H9 (cell line): ENCODE measurements at regions not wholly inside any gene's neighbourhood (a gene's known extent, or its start where the extent isn't known, plus 50 kb on each side); places are given as distances from the start of the nearest gene placed in this dataset.

Experiments
- DNase-seq: peaks from one replicate; pipeline ENCODE4 v3.0.0-alpha.2; 2017
- H2AFZ ChIP-seq: one replicate; pipeline ENCODE4 v1.6.1; 2013; ENCODE audit warnings: mild to moderate bottlenecking, low read length, control low read depth, moderate library complexity
- H2AK5ac ChIP-seq: 2 replicates; pipeline ENCODE4 v1.6.1; 2013; ENCODE audit warnings: low read length, control low read depth, mixed read lengths; ENCODE audit not compliant: insufficient read length
- H2BK120ac ChIP-seq: one replicate; pipeline ENCODE4 v1.6.1; 2013; ENCODE audit warnings: low read depth, mild to moderate bottlenecking, low read length, control low read depth, inconsistent platforms; ENCODE audit not compliant: poor library complexity, severe bottlenecking
- H2BK12ac ChIP-seq: 2 replicates; pipeline ENCODE4 v1.6.1; 2013; ENCODE audit warnings: low read length, control low read depth, mixed read lengths, low read depth; ENCODE audit not compliant: insufficient read length
- H2BK15ac ChIP-seq: 2 replicates; pipeline ENCODE4 v1.6.1; 2013; ENCODE audit warnings: low read depth, low read length, control low read depth
- H2BK20ac ChIP-seq: one replicate; pipeline ENCODE4 v1.6.1; 2013; ENCODE audit warnings: low read depth, mild to moderate bottlenecking, low read length, control low read depth, inconsistent platforms; ENCODE audit not compliant: poor library complexity, severe bottlenecking
- H2BK5ac ChIP-seq: 2 replicates; pipeline ENCODE4 v1.6.1; 2013; ENCODE audit warnings: low read length, control low read depth, mixed read lengths; ENCODE audit not compliant: insufficient read length
- H3K14ac ChIP-seq: 2 replicates; pipeline ENCODE4 v1.6.1; 2013; ENCODE audit warnings: low read length, control low read depth; ENCODE audit not compliant: insufficient read depth
- H3K18ac ChIP-seq: 2 replicates; pipeline ENCODE4 v1.6.1; 2013; ENCODE audit warnings: low read depth, mild to moderate bottlenecking, mixed read lengths, low read length, control low read depth; ENCODE audit not compliant: insufficient read length
- H3K23ac ChIP-seq: 2 replicates; pipeline ENCODE4 v1.6.1; 2013; ENCODE audit warnings: low read length, control low read depth, mixed read lengths, low read depth; ENCODE audit not compliant: insufficient read length
- H3K23me2 ChIP-seq: 2 replicates; pipeline ENCODE4 v1.6.1; 2013; ENCODE audit warnings: low read depth, mild to moderate bottlenecking, mixed read lengths, low read length, control low read depth; ENCODE audit not compliant: insufficient read length, poor library complexity, severe bottlenecking
- H3K27ac ChIP-seq: 2 replicates; pipeline ENCODE4 v1.5.1; 2013; ENCODE audit warnings: low read length, control low read depth, mixed read lengths, low read depth; ENCODE audit not compliant: insufficient read length
- H3K27me3 ChIP-seq: 2 replicates; pipeline ENCODE4 v1.6.1; 2013; ENCODE audit warnings: low read length, control low read depth, inconsistent platforms; ENCODE audit not compliant: insufficient read depth
- H3K4ac ChIP-seq: 2 replicates; pipeline ENCODE4 v1.6.1; 2013; ENCODE audit warnings: low read depth, mild to moderate bottlenecking, control low read depth, inconsistent platforms, low read length, moderate library complexity
- H3K4me1 ChIP-seq: 2 replicates; pipeline ENCODE4 v1.6.1; 2013; ENCODE audit warnings: low read length, control low read depth, inconsistent platforms; ENCODE audit not compliant: insufficient read depth
- H3K4me2 ChIP-seq: 2 replicates; pipeline ENCODE4 v1.6.1; 2013; ENCODE audit warnings: low read length, control low read depth, mixed read lengths; ENCODE audit not compliant: insufficient read length, insufficient read depth
- H3K56ac ChIP-seq: 2 replicates; pipeline ENCODE4 v1.6.1; 2013; ENCODE audit warnings: low read depth, mild to moderate bottlenecking, mixed read lengths, low read length, control low read depth; ENCODE audit not compliant: insufficient read length
- H3K79me1 ChIP-seq: 2 replicates; pipeline ENCODE4 v1.6.1; 2013; ENCODE audit warnings: low read depth, mild to moderate bottlenecking, moderate library complexity, low read length, control low read depth, inconsistent platforms; ENCODE audit not compliant: insufficient read depth, poor library complexity, severe bottlenecking
- H3K79me2 ChIP-seq: 2 replicates; pipeline ENCODE4 v1.6.1; 2013; ENCODE audit warnings: low read length, control low read depth, inconsistent platforms; ENCODE audit not compliant: insufficient read depth
- H3K9ac ChIP-seq: 2 replicates; pipeline ENCODE4 v1.6.1; 2013; ENCODE audit warnings: low read length, control low read depth, mixed read lengths; ENCODE audit not compliant: insufficient read length; ENCODE audit errors: extremely low read depth
- H3K9me3 ChIP-seq: one replicate; pipeline ENCODE4 v1.6.1; 2013; ENCODE audit warnings: low read depth, low read length, inconsistent platforms; ENCODE audit not compliant: control insufficient read depth
- H3T11ph ChIP-seq: one replicate; pipeline ENCODE4 v1.6.1; 2013; ENCODE audit warnings: mild to moderate bottlenecking, low read length, control low read depth, inconsistent platforms
- H4K20me1 ChIP-seq: one replicate; pipeline ENCODE4 v1.6.1; 2013; ENCODE audit not compliant: control insufficient read depth, insufficient read length, insufficient read depth
- H4K5ac ChIP-seq: 2 replicates; pipeline ENCODE4 v1.6.1; 2013; ENCODE audit warnings: low read depth, mild to moderate bottlenecking, mixed read lengths, low read length, control low read depth; ENCODE audit not compliant: insufficient read length
- H4K8ac ChIP-seq: replicated peaks from 2 replicates; pipeline ENCODE4 v1.6.1; 2013; ENCODE audit warnings: low read length, control low read depth, mixed read lengths, low read depth; ENCODE audit not compliant: insufficient read length
- H4K91ac ChIP-seq: 2 replicates; pipeline ENCODE4 v1.6.1; 2013; ENCODE audit warnings: low read depth, mild to moderate bottlenecking, moderate library complexity, mixed read lengths, low read length, control low read depth; ENCODE audit not compliant: insufficient read length
- H3K27ac Mint-ChIP-seq, 3 experiments: 2 replicates in 2 of 3; 3 replicates in 1 of 3; pipeline ENCODE4 v1.8.0; 2020 to 2021; ENCODE audit warnings: mixed read lengths in 3 of 3, mild to moderate bottlenecking in 1 of 3, moderate library complexity in 1 of 3
- H3K27me3 Mint-ChIP-seq: 2 replicates; pipeline ENCODE4 v1.8.0; 2021; ENCODE audit warnings: low read depth, mild to moderate bottlenecking, moderate library complexity, mixed read lengths
- H3K36me3 Mint-ChIP-seq, 3 experiments: 2 replicates in 2 of 3; 3 replicates in 1 of 3; pipeline ENCODE4 v1.8.0; 2020 to 2021; ENCODE audit warnings: low read depth in 3 of 3, mixed read lengths in 3 of 3; ENCODE audit not compliant: insufficient read depth in 1 of 3
- H3K4me1 Mint-ChIP-seq, 2 experiments: 2 replicates each; pipeline ENCODE4 v1.8.0; 2020; ENCODE audit warnings: mixed read lengths in 2 of 2
- H3K4me3 Mint-ChIP-seq, 2 experiments: 2 replicates in 1 of 2; 3 replicates in 1 of 2; pipeline ENCODE4 v1.8.0; 2020 to 2021; ENCODE audit warnings: mild to moderate bottlenecking in 2 of 2, mixed read lengths in 2 of 2, moderate library complexity in 1 of 2
- H3K9me3 Mint-ChIP-seq, 2 experiments: 2 replicates in 1 of 2; 3 replicates in 1 of 2; pipeline ENCODE4 v1.8.0; 2020; ENCODE audit warnings: mild to moderate bottlenecking in 2 of 2, mixed read lengths in 2 of 2, moderate library complexity in 1 of 2
- CTCF ChIP-seq: fragments of 200-600 bp; sonication (generic); conservative IDR thresholded peaks from 3 replicates; pipeline ENCODE4 v1.8.0; 2021; ENCODE audit warnings: antibody characterized with exemption, mild to moderate bottlenecking
- WGBS: extraction: QIAGEN DNeasy Blood & Tissue Kit; methylation state at CpG from one replicate; pipeline ENCODE4 v1.1.7; 2013; ENCODE audit warnings: missing lambda C conversion rate, low lambda C conversion rate, mixed read lengths; ENCODE audit not compliant: insufficient read length; ENCODE audit errors: extremely low coverage; 5-methylcytosine and 5-hydroxymethylcytosine counted together

- no peak for DNase-seq
- no peaks in the 10 kb centered on the region for H3K36me3 Mint-ChIP-seq
- H3K27ac Mint-ChIP-seq: no peak overlapping the region
Measured at GRCh38 chr2:9097892-9098291, 94.4 kb upstream of the MBOAT2 start.

More at GRCh38 chr2:9097892-9098291, 94.4 kb upstream of the MBOAT2 start:
- Histone ChIP-seq H2BK120ac (no peak overlapping the region), H3K79me1 (no peaks in the 10 kb centered on the region), H2AK5ac (no peak overlapping the region), H3K79me2 (no peaks in the 10 kb centered on the region), H4K5ac (no peak overlapping the region), H3K23me2 (peaks cover 2% of the 10 kb centered on the region), H3K14ac (no peak overlapping the region), H3K27ac (no peak overlapping the region), H3K18ac (no peak overlapping the region), H3K23ac (no peak overlapping the region), H2BK20ac (no peak overlapping the region), H3K4ac (no peak overlapping the region), H2AFZ (no peak overlapping the region), H2BK12ac (no peak overlapping the region), H4K91ac (no peak overlapping the region), H3K27me3 (no peaks in the 10 kb centered on the region), H3K56ac (no peak overlapping the region), H2BK15ac (no peak overlapping the region), H3T11ph (no peak overlapping the region), H3K9me3 (no peaks in the 10 kb centered on the region), H4K8ac (no peak overlapping the region), H3K9ac (no peak overlapping the region), H3K4me2 (no peak overlapping the region), H2BK5ac (no peak overlapping the region), H3K4me1 (peaks cover 4% of the 10 kb centered on the region; the same call in 1 of the 2 replicates), H4K20me1 (no peaks in the 10 kb centered on the region)
- peaks cover 18% of the 10 kb centered on the region for H3K27me3 Mint-ChIP-seq
- H3K4me1 Mint-ChIP-seq: peaks cover 17 to 40% of the 10 kb centered on the region in 2 experiments
- no CpG with 5 or more reads among the region's 7 CpGs for WGBS
- H3K4me3 Mint-ChIP-seq: no peak overlapping the region
- no peaks in the 10 kb centered on the region; a peak in 1 of 5 replicates for H3K9me3 Mint-ChIP-seq
- TF ChIP-seq CTCF: no peak
